ENCODE measurements at regions not wholly inside any gene's neighbourhood (a gene's known extent, or its start where the extent isn't known, plus 50 kb on each side); places are given as distances from the start of the nearest gene placed in this dataset.

DNA sequence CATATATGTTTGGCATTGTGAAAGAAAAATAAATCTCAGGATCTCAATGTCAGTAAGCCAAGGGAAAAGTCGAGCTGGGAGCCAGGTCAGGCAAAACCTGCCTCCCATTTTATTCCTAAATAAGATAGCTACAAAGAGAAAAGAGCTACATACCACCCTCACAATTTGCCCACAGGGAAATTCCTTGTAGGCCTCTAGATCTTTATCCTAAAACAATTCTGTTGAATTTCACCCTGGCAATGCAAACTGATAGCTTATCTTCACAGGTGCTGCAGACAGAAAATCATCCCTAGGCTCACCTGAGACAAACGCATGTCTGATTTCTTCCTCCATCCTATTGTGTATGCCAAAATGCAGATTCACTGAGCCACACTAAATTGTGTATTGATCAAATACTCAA, 2587.1 kb downstream of the PCDH9 start:
- TF ChIP-seq, protein P1, sequence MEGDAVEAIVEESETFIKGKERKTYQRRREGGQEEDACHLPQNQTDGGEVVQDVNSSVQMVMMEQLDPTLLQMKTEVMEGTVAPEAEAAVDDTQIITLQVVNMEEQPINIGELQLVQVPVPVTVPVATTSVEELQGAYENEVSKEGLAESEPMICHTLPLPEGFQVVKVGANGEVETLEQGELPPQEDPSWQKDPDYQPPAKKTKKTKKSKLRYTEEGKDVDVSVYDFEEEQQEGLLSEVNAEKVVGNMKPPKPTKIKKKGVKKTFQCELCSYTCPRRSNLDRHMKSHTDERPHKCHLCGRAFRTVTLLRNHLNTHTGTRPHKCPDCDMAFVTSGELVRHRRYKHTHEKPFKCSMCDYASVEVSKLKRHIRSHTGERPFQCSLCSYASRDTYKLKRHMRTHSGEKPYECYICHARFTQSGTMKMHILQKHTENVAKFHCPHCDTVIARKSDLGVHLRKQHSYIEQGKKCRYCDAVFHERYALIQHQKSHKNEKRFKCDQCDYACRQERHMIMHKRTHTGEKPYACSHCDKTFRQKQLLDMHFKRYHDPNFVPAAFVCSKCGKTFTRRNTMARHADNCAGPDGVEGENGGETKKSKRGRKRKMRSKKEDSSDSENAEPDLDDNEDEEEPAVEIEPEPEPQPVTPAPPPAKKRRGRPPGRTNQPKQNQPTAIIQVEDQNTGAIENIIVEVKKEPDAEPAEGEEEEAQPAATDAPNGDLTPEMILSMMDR (IDR thresholded peaks at IDR 0.05), result no peak
- TF ChIP-seq POLR2A (IDR thresholded peaks at IDR 0.05), result no peak
